GM10266 (cell line): ENCODE measurements at regions not wholly inside any gene's neighbourhood (a gene's known extent, or its start where the extent isn't known, plus 50 kb on each side); places are given as distances from the start of the nearest gene placed in this dataset.

ENCODE experiments used
- DNase-seq: peaks from one replicate; pipeline ENCODE4 v3.0.0; 2012; ENCODE audit errors: extremely low spot score
- CTCF ChIP-seq: IDR thresholded peaks from 2 replicates; pipeline ENCODE4 v1.5.1; 2012; ENCODE audit warnings: mild to moderate bottlenecking, low read depth; ENCODE audit not compliant: control insufficient read depth, insufficient read depth; ENCODE audit errors: missing control alignments

- no peak for DNase-seq
- no peak for TF ChIP-seq CTCF
Observed at GRCh38 chr2:13000664-13001363, 284.1 kb downstream of the TRIB2 start.

DNA sequence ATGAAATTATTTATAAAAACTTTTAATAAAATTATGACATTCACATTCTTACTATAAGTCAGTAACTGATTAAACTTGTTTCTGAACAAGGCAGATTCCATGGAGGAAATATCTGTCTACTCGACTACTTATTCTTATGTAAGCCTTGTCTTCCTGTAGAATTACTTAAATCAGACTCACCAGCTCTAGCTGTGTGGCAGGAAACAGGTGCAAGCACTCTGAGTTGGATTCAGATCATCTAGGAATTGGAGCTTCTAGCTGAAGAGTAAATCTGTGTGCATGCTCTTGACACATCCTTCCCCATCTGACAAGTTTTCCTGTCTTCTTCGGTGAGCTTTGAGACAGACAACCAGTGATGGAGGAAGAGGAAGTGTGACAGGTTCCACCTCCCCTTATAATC lies 284.7 kb downstream of the TRIB2 start:
- no peak for TF ChIP-seq CTCF
- no peak for DNase-seq

- TF ChIP-seq CTCF, result no peak
- DNase-seq, result no peak
Observed at GRCh38 chr2:13002536-13003331, 286.0 kb downstream of the TRIB2 start.

DNA sequence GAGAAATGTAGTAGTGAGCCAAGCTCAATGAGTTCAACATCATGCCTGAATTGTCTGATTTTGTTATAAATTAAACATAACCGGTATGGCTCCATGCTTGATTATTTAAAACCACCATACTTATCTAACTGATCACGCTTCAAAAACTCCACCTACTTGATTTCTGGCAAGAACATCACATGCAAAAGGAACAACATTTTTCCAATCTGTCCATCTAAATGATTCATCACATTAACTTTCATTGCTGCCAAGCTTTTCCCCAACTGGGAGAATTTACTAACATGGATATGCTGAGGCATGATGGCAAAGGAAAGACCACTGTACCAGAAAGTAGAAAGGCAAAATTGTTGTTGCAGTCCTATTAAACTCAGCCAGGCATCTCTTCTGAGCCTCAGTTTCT lies 286.8 kb downstream of the TRIB2 start:
- no peak for DNase-seq
- no peak for TF ChIP-seq CTCF

GRCh38 chr2:13005048-13005447 lies 288.3 kb downstream of the TRIB2 start:
- DNase-seq, result no peak
- TF ChIP-seq CTCF, result no peak

DNA sequence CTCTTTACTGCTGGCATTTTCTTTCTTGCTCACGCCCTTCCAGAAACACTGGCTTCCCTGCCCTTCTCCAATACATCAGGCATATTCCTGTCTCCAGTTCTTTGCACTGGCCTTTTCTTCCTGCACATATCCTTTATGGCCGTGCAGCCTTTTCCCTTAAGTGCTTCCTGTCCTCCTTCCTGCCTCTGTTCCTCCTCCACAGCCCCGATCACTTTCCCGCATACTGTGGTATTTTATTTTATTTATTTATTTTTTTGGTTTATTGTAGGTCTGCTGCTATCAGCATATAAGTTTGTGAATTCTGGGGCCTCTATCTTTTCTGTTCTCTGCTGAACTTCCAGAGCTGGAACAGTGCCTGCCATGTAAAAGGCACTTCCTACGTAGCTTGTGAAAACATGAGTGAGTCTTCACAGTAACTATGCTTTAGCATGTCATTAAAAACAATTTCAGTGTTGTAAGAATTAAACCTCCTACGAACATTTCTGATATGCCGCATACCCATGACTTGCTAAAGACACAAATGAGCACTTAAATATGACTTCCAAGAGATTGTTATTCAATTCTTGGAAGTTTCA lies 289.1 kb downstream of the TRIB2 start:
- TF ChIP-seq CTCF, result no peak

DNA sequence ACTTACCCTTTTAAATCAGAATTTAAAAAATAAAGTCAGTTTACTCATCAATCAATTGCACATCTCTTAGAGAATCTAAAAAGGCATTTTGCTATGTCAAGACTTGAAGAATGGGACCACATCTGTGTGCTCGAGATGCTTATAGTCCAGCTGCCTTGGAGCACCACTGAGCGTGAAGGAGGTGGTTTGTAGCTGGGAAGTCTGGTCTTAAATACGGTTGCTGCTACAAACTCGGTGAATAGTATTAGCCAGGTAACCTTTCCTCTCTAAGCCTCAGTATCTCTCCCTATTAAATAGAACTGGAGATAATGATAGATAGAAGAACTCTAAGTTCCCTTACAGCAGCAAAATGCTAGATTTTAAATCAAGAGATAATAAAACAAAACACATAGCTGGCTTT lies 289.7 kb downstream of the TRIB2 start:
- DNase-seq, result no peak
- no peak for TF ChIP-seq CTCF

More for the DNA sequence above, 289.1 kb downstream of the TRIB2 start:
- DNase-seq, result no peak
